ENCODE measurements at regions not wholly inside any gene's neighbourhood (a gene's known extent, or its start where the extent isn't known, plus 50 kb on each side); places are given as distances from the start of the nearest gene placed in this dataset.

DNA sequence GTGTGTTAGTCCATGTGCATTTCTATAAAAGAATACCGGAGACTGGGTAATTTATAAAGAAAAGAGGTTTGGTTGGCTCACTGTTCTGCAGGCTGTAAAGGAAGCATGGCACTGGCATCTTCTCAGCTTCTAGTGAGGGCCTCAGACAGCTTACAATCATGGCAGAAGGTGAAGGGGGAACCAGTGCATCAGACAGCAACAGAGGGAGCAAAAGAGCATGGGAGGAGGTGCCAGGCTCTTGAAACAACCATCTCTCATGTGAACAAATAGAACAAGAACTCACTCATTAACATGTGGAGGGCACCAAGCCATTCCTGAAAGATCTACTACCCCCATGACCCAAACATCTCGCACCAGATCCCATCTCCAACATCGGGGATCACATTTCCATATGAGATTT, 89.2 kb upstream of the IL33 start:
- DNase-seq (no peak), ATAC-seq (ENCODE audit: insufficient read depth, low FRiP score) (no peak)
- Histone ChIP-seq H3K27ac (ENCODE audit: low read depth in 1 of 2, low read length in 1 of 2) (no peak overlapping the region), H3K9me3 (ENCODE audit: control insufficient read depth in 4 of 4, insufficient read depth in 3 of 4, low read length in 3 of 4) (peaks cover 0 to 2% (median 0%) of the 10 kb centered on the region in 4 donors), H3K4me3 (no peak overlapping the region), H3K9ac (ENCODE audit: insufficient read depth in 1 of 2, low read length in 2 of 2) (no peak overlapping the region), H3K36me3 (ENCODE audit: control insufficient read depth in 4 of 4, insufficient read depth in 4 of 4, low read length in 4 of 4) (no peaks in the 10 kb centered on the region), H3K4me1 (ENCODE audit: control insufficient read depth in 5 of 5, insufficient read depth in 5 of 5, low read length in 5 of 5) (peaks cover 0 to 3% (median 0%) of the 10 kb centered on the region in 5 donors), H3K27me3 (ENCODE audit: control insufficient read depth in 3 of 3, insufficient read depth in 3 of 3, low read length in 2 of 3) (no peaks in the 10 kb centered on the region)
- TF ChIP-seq, protein P1, sequence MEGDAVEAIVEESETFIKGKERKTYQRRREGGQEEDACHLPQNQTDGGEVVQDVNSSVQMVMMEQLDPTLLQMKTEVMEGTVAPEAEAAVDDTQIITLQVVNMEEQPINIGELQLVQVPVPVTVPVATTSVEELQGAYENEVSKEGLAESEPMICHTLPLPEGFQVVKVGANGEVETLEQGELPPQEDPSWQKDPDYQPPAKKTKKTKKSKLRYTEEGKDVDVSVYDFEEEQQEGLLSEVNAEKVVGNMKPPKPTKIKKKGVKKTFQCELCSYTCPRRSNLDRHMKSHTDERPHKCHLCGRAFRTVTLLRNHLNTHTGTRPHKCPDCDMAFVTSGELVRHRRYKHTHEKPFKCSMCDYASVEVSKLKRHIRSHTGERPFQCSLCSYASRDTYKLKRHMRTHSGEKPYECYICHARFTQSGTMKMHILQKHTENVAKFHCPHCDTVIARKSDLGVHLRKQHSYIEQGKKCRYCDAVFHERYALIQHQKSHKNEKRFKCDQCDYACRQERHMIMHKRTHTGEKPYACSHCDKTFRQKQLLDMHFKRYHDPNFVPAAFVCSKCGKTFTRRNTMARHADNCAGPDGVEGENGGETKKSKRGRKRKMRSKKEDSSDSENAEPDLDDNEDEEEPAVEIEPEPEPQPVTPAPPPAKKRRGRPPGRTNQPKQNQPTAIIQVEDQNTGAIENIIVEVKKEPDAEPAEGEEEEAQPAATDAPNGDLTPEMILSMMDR (IDR thresholded peaks at IDR 0.05; ENCODE audit: control extremely low read depth, extremely low read depth) = no peak
- 94 to 95% methylated on average over 3 of the region's 3 CpGs for WGBS, 2 donors

DNA sequence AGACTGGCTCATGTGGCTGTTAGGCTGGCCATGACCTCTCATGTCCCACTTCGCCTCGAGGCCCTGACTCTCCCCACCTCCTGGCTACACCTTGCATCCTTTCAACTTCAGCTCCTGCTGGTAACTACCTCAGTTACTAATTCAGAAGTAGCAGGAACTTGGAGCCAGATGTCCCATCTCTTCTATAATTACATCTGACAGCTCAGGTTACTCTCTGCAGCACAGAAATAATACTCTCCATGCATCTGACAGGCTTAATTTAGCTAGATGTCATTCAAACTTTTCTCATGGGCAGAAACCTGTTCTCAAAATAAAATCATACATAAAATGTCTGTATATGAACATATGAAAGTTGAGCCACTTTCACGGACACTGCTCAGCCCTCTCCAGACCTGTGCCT, 92.2 kb upstream of the IL33 start:
- no peak overlapping the region for H3K27ac ChIP-seq (ENCODE audit: low read depth in 1 of 2, low read length in 1 of 2)
- TF ChIP-seq, protein P1 (IDR thresholded peaks at IDR 0.05; ENCODE audit: control extremely low read depth, extremely low read depth) = no peak
- 74 to 75% methylated on average over 3 of the region's 3 CpGs for WGBS, 2 donors
- peaks cover 0 to 3% (median 0%) of the 10 kb centered on the region in 5 donors for H3K4me1 ChIP-seq (ENCODE audit: control insufficient read depth in 5 of 5, insufficient read depth in 5 of 5, low read length in 5 of 5)
- peaks cover 0 to 2% (median 0%) of the 10 kb centered on the region in 4 donors for H3K9me3 ChIP-seq (ENCODE audit: control insufficient read depth in 4 of 4, insufficient read depth in 3 of 4, low read length in 3 of 4)
- ATAC-seq (ENCODE audit: insufficient read depth, low FRiP score) (no peak), DNase-seq (no peak)
- H3K27me3 ChIP-seq (ENCODE audit: control insufficient read depth in 3 of 3, insufficient read depth in 3 of 3, low read length in 2 of 3) = peaks cover 0 to 3% (median 0%) of the 10 kb centered on the region in 3 donors
- H3K9ac ChIP-seq (ENCODE audit: insufficient read depth in 1 of 2, low read length in 2 of 2) = no peak overlapping the region
- H3K4me3 ChIP-seq = no peak overlapping the region
- no peaks in the 10 kb centered on the region for H3K36me3 ChIP-seq (ENCODE audit: control insufficient read depth in 4 of 4, insufficient read depth in 4 of 4, low read length in 4 of 4)

DNA sequence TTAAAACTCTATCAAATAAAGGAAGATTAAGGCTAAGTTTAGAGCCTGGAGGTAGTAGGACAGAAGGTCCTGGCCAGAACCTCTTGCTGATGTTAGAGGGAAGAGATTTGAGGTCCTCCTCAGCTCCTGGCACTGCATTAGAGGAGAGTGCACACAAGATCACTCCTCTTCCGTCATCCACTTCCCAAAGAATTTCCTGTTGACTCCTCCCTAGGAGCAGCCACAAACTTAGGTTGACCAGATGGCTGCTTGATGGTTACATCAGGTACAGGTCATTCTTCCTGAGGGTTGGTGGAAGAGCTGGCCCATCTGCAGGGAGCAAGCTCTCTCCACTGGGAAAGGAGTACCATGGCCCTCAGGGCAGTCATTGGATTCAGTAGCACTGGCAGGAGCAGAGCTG, 93.9 kb upstream of the IL33 start:
- no peak for ATAC-seq (ENCODE audit: insufficient read depth, low FRiP score)

More for the DNA sequence above, 93.9 kb upstream of the IL33 start:
- Histone ChIP-seq H3K27ac (ENCODE audit: low read depth in 1 of 2, low read length in 1 of 2) (no peak overlapping the region), H3K4me1 (ENCODE audit: control insufficient read depth in 5 of 5, insufficient read depth in 5 of 5, low read length in 5 of 5) (peaks cover 0 to 3% (median 0%) of the 10 kb centered on the region in 5 donors), H3K27me3 (ENCODE audit: control insufficient read depth in 3 of 3, insufficient read depth in 3 of 3, low read length in 2 of 3) (peaks cover 0 to 3% (median 0%) of the 10 kb centered on the region in 3 donors), H3K36me3 (ENCODE audit: control insufficient read depth in 4 of 4, insufficient read depth in 4 of 4, low read length in 4 of 4) (no peaks in the 10 kb centered on the region), H3K4me3 (no peak overlapping the region), H3K9me3 (ENCODE audit: control insufficient read depth in 4 of 4, insufficient read depth in 3 of 4, low read length in 3 of 4) (peaks cover 0 to 2% (median 0%) of the 10 kb centered on the region in 4 donors), H3K9ac (ENCODE audit: insufficient read depth in 1 of 2, low read length in 2 of 2) (no peak overlapping the region)
- WGBS, 2 donors = 58 to 95% methylated on average over 1 of the region's 1 CpG
- DNase-seq = no peak
- TF ChIP-seq, protein P1 (IDR thresholded peaks at IDR 0.05; ENCODE audit: control extremely low read depth, extremely low read depth) = no peak

Measured in lung (tissue), 11 donors.